ENCODE measurements at regions not wholly inside any gene's neighbourhood (a gene's known extent, or its start where the extent isn't known, plus 50 kb on each side); places are given as distances from the start of the nearest gene placed in this dataset.

GRCh38 chr7:33698692-33699128 lies 206.6 kb upstream of the BMPER start:
- H3K9me1 ChIP-seq (ENCODE audit: control insufficient read depth, extremely low read depth, insufficient read depth, low read length): no peaks in the 10 kb centered on the region
- TF ChIP-seq CTCF (optimal IDR thresholded peaks at IDR 0.05 in 1 of 3, IDR thresholded peaks at IDR 0.05 in 1 of 3, conservative IDR thresholded peaks at IDR 0.05 in 1 of 3; ENCODE audit: extremely low read depth in 1 of 3, insufficient read depth in 2 of 3, low read length in 3 of 3): no peak
- TF ChIP-seq EZH2 (IDR thresholded peaks at IDR 0.05; ENCODE audit: low read length): no peak
- dilution Hi-C loops (cut with MboI; ENCODE audit: extremely low pct_ligation_motif_present, low sequenced_read_pairs): no loop called here
- H2AFZ ChIP-seq (ENCODE audit: control insufficient read depth, low read length): no peak overlapping the region
- no peak for FAIRE-seq
- no peaks in the 10 kb centered on the region for H3K27me3 ChIP-seq (ENCODE audit: control insufficient read depth, extremely low read depth, insufficient read depth, low read length)
- H3K9ac ChIP-seq (ENCODE audit: control insufficient read depth, extremely low read depth, insufficient read depth, low read length): no peak overlapping the region
- H3K4me2 ChIP-seq (ENCODE audit: control insufficient read depth, extremely low read depth, insufficient read depth, low read depth, low read length): no peak overlapping the region
- H3K4me3 ChIP-seq (ENCODE audit: control insufficient read depth in 2 of 3, extremely low read depth in 1 of 3, insufficient read depth in 2 of 3, low read depth in 1 of 3, low read length in 3 of 3): no peak overlapping the region
- no peak for DNase-seq (ENCODE audit: low read depth, low spot score)
- no peaks in the 10 kb centered on the region for H3K36me3 ChIP-seq (ENCODE audit: control insufficient read depth in 2 of 2, extremely low read depth in 1 of 2, insufficient read depth in 2 of 2, low read length in 2 of 2)
- H3K9me3 ChIP-seq (ENCODE audit: control insufficient read depth, low read depth, low read length): no peaks in the 10 kb centered on the region
- no peaks in the 10 kb centered on the region for H3K4me1 ChIP-seq (ENCODE audit: control insufficient read depth, extremely low read depth, insufficient read depth, low read length)
- no peaks in the 10 kb centered on the region for H3K79me2 ChIP-seq (ENCODE audit: control insufficient read depth, insufficient read depth, low read length)
- H4K20me1 ChIP-seq (ENCODE audit: control insufficient read depth, extremely low read depth, insufficient read depth, low read length): no peaks in the 10 kb centered on the region
- no peak overlapping the region for H3K27ac ChIP-seq (ENCODE audit: control insufficient read depth, insufficient read depth, low read length)

GRCh38 chr7:33700001-33700899 lies 205.1 kb upstream of the BMPER start:
- FAIRE-seq (no peak), DNase-seq (ENCODE audit: low read depth, low spot score) (no peak)
- no peak overlapping the region for H2AFZ ChIP-seq (ENCODE audit: control insufficient read depth, low read length)
- H3K9me1 ChIP-seq (ENCODE audit: control insufficient read depth, extremely low read depth, insufficient read depth, low read length): no peaks in the 10 kb centered on the region
- no peak overlapping the region for H3K4me2 ChIP-seq (ENCODE audit: control insufficient read depth, extremely low read depth, insufficient read depth, low read depth, low read length)
- H3K4me1 ChIP-seq (ENCODE audit: control insufficient read depth, extremely low read depth, insufficient read depth, low read length): no peaks in the 10 kb centered on the region
- no peaks in the 10 kb centered on the region for H3K9me3 ChIP-seq (ENCODE audit: control insufficient read depth, low read depth, low read length)
- dilution Hi-C loops (cut with MboI; ENCODE audit: extremely low pct_ligation_motif_present, low sequenced_read_pairs): no loop called here
- no peak overlapping the region for H3K4me3 ChIP-seq (ENCODE audit: control insufficient read depth in 2 of 3, extremely low read depth in 1 of 3, insufficient read depth in 2 of 3, low read depth in 1 of 3, low read length in 3 of 3)
- H3K36me3 ChIP-seq (ENCODE audit: control insufficient read depth in 2 of 2, extremely low read depth in 1 of 2, insufficient read depth in 2 of 2, low read length in 2 of 2): no peaks in the 10 kb centered on the region
- TF ChIP-seq EZH2 (IDR thresholded peaks at IDR 0.05; ENCODE audit: low read length) (no peak), CTCF (optimal IDR thresholded peaks at IDR 0.05 in 1 of 3, IDR thresholded peaks at IDR 0.05 in 1 of 3, conservative IDR thresholded peaks at IDR 0.05 in 1 of 3; ENCODE audit: extremely low read depth in 1 of 3, insufficient read depth in 2 of 3, low read length in 3 of 3) (no peak)
- H3K27me3 ChIP-seq (ENCODE audit: control insufficient read depth, extremely low read depth, insufficient read depth, low read length): no peaks in the 10 kb centered on the region
- H3K79me2 ChIP-seq (ENCODE audit: control insufficient read depth, insufficient read depth, low read length): no peaks in the 10 kb centered on the region
- H3K9ac ChIP-seq (ENCODE audit: control insufficient read depth, extremely low read depth, insufficient read depth, low read length): no peak overlapping the region
- H4K20me1 ChIP-seq (ENCODE audit: control insufficient read depth, extremely low read depth, insufficient read depth, low read length): no peaks in the 10 kb centered on the region
- H3K27ac ChIP-seq (ENCODE audit: control insufficient read depth, insufficient read depth, low read length): no peak overlapping the region

Data from keratinocyte (primary cell).